Neural progenitor cell (in vitro differentiated cells): ENCODE measurements at regions not wholly inside any gene's neighbourhood (a gene's known extent, or its start where the extent isn't known, plus 50 kb on each side); places are given as distances from the start of the nearest gene placed in this dataset.

Experiments used
- EZH2 ChIP-seq: fragments of 200-600 bp; sonication (generic); IDR thresholded peaks from 2 replicates; pipeline ENCODE4 v1.6.1; 2017; ENCODE audit warnings: antibody characterized with exemption, mild to moderate bottlenecking, moderate library complexity
- EZH2phosphoT487 ChIP-seq: fragments of 200-600 bp; sonication (generic); IDR thresholded peaks from 2 replicates; pipeline ENCODE4 v1.6.1; 2017; ENCODE audit warnings: antibody characterized with exemption
- TF ChIP-seq, protein P1 (sequence below): fragments of 200-600 bp; sonication (generic); IDR thresholded peaks from 2 replicates; pipeline ENCODE4 v1.5.1; 2017; ENCODE audit warnings: antibody characterized with exemption, mild to moderate bottlenecking

DNA sequence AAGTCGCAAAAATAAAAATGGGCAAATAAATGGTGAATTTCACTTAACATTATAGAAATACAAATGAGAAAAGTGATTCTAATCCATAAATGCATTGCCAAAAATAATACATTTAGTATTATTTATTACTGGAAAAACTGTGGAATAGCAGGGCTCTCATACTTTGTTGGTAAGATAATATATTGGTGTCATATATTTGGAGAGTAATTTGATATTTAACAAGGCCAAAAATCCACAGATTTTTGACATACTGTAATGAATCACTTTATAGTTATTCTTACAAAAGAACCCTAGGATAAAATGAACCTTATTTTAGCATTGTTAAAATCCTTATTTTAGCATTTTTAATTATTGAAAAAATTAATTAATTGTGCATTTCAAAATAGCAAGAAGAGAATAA, 397.2 kb upstream of the DAB2 start:
- TF ChIP-seq, protein P1, sequence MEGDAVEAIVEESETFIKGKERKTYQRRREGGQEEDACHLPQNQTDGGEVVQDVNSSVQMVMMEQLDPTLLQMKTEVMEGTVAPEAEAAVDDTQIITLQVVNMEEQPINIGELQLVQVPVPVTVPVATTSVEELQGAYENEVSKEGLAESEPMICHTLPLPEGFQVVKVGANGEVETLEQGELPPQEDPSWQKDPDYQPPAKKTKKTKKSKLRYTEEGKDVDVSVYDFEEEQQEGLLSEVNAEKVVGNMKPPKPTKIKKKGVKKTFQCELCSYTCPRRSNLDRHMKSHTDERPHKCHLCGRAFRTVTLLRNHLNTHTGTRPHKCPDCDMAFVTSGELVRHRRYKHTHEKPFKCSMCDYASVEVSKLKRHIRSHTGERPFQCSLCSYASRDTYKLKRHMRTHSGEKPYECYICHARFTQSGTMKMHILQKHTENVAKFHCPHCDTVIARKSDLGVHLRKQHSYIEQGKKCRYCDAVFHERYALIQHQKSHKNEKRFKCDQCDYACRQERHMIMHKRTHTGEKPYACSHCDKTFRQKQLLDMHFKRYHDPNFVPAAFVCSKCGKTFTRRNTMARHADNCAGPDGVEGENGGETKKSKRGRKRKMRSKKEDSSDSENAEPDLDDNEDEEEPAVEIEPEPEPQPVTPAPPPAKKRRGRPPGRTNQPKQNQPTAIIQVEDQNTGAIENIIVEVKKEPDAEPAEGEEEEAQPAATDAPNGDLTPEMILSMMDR, result no peak
- TF ChIP-seq EZH2 (no peak), EZH2phosphoT487 (no peak)
